T-helper 1 cell (primary cell): ENCODE measurements at regions not wholly inside any gene's neighbourhood (a gene's known extent, or its start where the extent isn't known, plus 50 kb on each side); places are given as distances from the start of the nearest gene placed in this dataset.
"Not testable (repeated sequence)": the region's sequence is repeated elsewhere in the genome, so short reads cannot be mapped to it uniquely, and the experiment has no call there.

Experiments
- DNase-seq, 5 donors: peaks; one replicate each; pipeline ENCODE4 v3.0.0-alpha.2; 2012 to 2020

DNA sequence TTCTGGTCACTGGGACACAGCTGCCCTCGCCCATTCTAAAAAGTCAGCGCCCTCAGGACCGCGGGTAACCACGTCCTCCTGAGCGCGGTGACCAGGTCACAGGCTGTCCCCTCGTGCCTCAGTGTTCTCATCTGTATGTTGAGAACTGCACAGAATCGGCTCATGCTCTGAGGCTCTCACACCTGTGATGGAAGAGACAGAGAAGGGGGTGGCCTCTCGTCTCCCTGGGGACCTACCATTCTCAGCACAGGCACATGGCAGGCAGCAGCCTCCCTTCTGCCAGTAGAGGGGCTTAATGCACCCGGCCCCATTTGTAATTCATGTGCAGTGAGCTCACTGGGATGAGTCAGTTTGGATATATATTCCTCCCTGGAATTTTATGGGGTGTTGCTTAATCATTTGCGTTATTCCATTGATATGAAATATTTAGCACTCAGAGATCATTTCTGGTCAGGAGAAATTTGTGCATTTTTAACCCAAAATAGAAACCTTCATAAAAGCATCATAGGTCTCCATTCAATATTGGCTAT lies 51.9 kb upstream of the ROPN1B start:
- peak in 2 of 5 donors; percentile 3 to 13 for DNase-seq

DNA sequence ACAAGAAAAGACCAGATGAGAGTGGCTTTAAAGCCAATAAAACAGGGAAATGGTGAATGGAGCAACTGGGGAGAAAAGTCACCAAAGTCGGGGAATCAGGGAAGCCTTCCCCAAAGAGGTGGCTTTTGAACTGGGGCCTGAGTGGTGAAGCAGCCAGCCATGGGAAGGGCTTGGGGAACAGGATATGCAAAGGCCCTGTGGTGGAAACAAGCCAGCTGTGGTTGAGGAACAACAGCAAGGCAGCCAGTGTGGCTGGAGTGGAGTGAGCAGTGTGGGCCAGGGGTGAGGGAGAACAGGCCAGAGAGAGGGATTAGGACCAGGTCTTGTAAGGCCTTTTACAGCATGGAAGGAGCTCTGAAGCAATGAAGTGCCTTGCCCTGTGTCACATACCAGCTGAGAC lies 51.0 kb upstream of the ROPN1B start:
- not testable (repeated sequence) for DNase-seq

DNA sequence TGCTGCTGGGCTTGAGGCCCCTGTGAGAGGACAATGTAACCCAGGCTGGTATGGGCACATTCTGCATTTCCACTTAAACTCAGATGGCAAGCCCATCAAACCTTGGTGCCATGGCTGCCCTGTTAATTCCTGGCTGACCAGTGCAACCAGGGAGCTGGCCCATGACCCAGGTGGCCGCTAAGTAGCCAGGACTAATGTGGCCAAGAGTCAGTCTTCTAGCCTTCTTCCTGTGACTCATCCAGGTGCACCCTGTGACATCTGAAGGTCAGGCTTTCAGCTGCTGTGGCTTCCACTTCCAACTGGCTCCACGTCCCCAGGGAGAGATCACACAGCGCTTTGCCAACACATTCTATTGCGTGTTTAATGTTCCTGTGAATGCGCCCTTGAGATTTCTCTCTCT lies 50.5 kb upstream of the ROPN1B start:
- DNase-seq = not testable (repeated sequence)

DNA sequence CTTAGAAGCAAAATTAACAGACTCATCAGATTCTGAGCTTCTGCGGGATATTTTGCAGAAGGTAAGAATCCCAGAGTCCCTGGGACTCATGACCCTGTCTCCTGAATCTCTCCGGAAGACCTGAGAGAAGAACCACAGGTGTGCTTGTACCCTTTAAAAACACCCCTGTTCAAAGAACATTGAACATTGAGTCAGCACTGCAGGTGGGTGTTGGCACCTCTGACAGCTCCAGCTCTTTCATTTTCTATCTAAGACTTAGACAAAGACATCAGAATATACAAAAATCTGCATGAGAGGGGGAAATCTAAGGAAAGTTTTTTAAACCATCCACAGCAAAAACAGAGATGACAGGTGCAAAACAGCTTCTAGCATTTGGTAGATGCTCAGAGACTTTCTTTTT lies 50.1 kb upstream of the ROPN1B start:
- not testable (repeated sequence) for DNase-seq
